ENCODE measurements at regions not wholly inside any gene's neighbourhood (a gene's known extent, or its start where the extent isn't known, plus 50 kb on each side); places are given as distances from the start of the nearest gene placed in this dataset.

DNA sequence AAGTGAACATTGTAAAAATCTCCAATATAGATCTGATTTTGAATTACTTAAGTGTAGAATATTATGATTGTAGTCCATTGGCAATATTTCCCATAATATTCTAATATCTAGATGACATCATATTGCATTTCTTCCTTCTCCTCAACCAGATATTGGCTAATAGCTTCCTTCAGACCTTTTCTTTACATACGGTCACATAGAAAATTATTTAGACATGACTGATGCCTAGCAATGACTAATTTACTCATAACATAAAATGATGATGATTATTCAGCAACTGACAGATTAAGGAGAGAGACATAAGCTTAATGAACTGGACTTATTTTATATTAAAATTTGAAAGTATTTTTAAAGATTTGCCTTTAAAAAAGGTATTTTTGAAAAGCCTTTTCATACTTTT lies 1287.6 kb downstream of the STIM2 start:
- H3K4me1 Mint-ChIP-seq = no peaks in the 10 kb centered on the region
- no peaks in the 10 kb centered on the region for H3K9me3 Mint-ChIP-seq
- H3K4me3 Mint-ChIP-seq = no peak overlapping the region
- no peaks in the 10 kb centered on the region for H3K36me3 Mint-ChIP-seq
- H3K27me3 Mint-ChIP-seq = no peaks in the 10 kb centered on the region
- ATAC-seq = no peak
- H3K27ac Mint-ChIP-seq = no peak overlapping the region

GRCh38 chr4:28149762-28150161 lies 1289.1 kb downstream of the STIM2 start:
- no peaks in the 10 kb centered on the region for H3K36me3 Mint-ChIP-seq
- no peak overlapping the region for H3K27ac Mint-ChIP-seq
- no peak for ATAC-seq
- H3K4me1 Mint-ChIP-seq = no peaks in the 10 kb centered on the region
- no peak overlapping the region for H3K4me3 Mint-ChIP-seq
- no peaks in the 10 kb centered on the region for H3K9me3 Mint-ChIP-seq
- no peaks in the 10 kb centered on the region for H3K27me3 Mint-ChIP-seq

GRCh38 chr4:28151314-28151713 lies 1290.7 kb downstream of the STIM2 start:
- no peak for ATAC-seq
- Mint-ChIP-seq H3K9me3 (peaks cover 4% of the 10 kb centered on the region), H3K27me3 (no peaks in the 10 kb centered on the region), H3K36me3 (no peaks in the 10 kb centered on the region), H3K4me3 (no peak overlapping the region), H3K27ac (no peak overlapping the region), H3K4me1 (no peaks in the 10 kb centered on the region)

DNA sequence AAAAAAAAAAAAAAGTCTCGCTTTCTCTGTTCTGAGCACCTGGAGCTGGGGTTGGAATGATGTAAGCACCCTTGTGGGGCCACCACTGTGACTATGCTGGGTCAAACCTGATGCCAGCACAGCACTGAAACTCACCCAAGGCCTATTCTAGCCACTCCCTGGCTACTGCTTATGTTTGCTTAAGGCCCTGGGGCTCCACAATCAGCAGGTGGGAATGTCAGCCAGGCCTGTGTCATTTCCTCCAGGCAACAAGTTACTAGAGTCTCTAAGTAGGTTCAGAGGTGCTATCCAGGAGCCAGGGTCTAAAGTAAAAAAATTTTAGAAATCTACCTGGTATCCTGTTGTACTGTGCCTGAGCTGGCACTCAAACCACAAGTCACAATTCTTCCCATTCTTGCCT lies 1306.8 kb downstream of the STIM2 start:
- ATAC-seq = no peak
- Mint-ChIP-seq H3K27me3 (no peaks in the 10 kb centered on the region), H3K4me1 (no peaks in the 10 kb centered on the region), H3K9me3 (peaks cover 8% of the 10 kb centered on the region), H3K36me3 (no peaks in the 10 kb centered on the region), H3K4me3 (no peak overlapping the region), H3K27ac (no peak overlapping the region)

DNA sequence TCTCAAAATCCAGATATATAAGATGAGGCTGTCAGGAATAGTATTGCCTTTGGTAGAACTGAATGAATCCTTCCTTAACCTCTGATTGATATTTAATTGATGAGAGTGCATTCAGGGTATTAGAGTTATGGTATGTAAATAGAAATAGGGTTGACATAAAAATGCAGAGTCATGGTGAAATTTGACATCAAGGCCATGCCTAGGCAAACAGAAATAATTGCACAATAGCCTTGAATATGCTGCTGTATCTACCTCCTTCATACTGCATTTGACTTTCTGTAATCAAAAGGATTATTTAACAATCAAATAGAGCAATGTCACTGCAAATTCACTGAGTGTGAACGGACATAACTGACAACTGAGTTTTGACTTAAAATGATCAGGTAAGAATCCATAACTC lies 1316.3 kb downstream of the STIM2 start:
- H3K4me3 Mint-ChIP-seq = no peak overlapping the region
- ATAC-seq = no peak
- H3K27ac Mint-ChIP-seq = no peak overlapping the region
- peaks cover 2% of the 10 kb centered on the region for H3K9me3 Mint-ChIP-seq
- no peaks in the 10 kb centered on the region for H3K4me1 Mint-ChIP-seq
- no peaks in the 10 kb centered on the region for H3K36me3 Mint-ChIP-seq
- H3K27me3 Mint-ChIP-seq = no peaks in the 10 kb centered on the region

DNA sequence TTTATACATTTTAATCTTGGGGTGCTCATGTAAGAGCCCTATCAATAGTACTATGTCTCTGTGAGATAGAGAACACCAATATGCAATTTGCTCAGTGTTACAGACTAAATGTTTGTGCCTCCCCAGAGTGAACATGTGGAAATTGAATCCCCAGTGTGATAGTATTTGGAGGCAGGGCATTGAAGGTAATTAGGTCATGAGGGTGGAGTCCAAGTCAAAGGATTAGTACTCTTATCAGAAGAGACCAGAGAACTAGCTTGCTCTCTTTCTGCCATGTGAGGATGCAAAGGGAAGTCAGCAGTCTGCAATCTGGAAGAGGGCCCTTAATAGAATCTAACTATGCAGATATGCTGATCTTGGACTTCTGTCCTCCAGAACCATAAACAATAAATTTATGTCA lies 1317.0 kb downstream of the STIM2 start:
- no peak overlapping the region for H3K27ac Mint-ChIP-seq
- H3K4me1 Mint-ChIP-seq = no peaks in the 10 kb centered on the region
- no peak for ATAC-seq
- H3K36me3 Mint-ChIP-seq = no peaks in the 10 kb centered on the region
- H3K27me3 Mint-ChIP-seq = no peaks in the 10 kb centered on the region
- no peak overlapping the region for H3K4me3 Mint-ChIP-seq
- H3K9me3 Mint-ChIP-seq = peaks cover 3% of the 10 kb centered on the region

DNA sequence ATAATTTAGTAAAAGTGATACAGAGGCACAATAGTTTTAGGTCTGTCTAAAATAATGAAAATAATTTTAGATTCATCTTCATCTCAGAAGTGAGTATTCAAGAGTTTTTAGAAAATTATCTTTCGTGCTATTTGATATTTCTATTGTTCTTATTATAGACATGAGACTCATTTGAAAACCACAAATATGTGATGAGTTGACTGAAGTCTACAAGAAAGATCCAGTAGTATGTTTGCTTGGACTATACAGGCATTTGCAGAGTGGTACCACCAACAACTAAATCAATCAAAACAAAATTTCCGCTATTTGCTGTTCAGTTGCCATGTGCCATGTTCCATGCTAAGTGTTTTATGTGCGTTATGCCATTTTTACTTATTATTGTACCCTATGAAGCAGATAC lies 1318.5 kb downstream of the STIM2 start:
- Mint-ChIP-seq H3K9me3 (peaks cover 5% of the 10 kb centered on the region), H3K27me3 (no peaks in the 10 kb centered on the region), H3K4me1 (no peaks in the 10 kb centered on the region), H3K27ac (no peak overlapping the region), H3K4me3 (no peak overlapping the region), H3K36me3 (no peaks in the 10 kb centered on the region)
- no peak for ATAC-seq

DNA sequence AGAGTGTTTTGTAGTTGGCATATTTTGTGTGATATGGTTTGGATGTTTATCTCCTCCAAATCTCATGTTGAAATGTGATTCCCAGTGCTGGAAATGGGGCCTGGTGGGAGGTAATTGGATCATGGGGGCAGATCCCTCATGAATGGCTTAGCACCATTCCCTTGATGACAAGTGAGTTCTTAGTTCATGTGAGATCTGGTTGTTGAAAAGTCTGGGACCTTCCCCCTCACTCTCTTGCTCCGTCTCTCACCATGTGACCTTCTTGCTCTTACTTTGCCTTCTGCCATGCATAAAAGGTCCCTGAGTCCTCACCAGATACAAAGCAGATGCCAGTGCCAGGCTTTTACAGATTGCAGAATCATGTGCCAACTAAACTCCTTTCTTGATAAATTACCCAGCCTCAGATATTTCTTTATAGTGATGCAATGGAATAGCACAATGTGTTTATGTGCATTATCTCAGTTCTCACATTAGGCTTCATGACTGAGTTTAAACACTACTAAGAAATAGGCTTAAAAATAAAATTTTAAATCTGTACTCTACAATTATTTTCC lies 1348.8 kb downstream of the STIM2 start:
- Mint-ChIP-seq H3K9me3 (peaks cover 3% of the 10 kb centered on the region), H3K4me3 (no peak overlapping the region), H3K27ac (no peak overlapping the region), H3K36me3 (no peaks in the 10 kb centered on the region), H3K27me3 (no peaks in the 10 kb centered on the region), H3K4me1 (no peaks in the 10 kb centered on the region)
- ATAC-seq = no peak

DNA sequence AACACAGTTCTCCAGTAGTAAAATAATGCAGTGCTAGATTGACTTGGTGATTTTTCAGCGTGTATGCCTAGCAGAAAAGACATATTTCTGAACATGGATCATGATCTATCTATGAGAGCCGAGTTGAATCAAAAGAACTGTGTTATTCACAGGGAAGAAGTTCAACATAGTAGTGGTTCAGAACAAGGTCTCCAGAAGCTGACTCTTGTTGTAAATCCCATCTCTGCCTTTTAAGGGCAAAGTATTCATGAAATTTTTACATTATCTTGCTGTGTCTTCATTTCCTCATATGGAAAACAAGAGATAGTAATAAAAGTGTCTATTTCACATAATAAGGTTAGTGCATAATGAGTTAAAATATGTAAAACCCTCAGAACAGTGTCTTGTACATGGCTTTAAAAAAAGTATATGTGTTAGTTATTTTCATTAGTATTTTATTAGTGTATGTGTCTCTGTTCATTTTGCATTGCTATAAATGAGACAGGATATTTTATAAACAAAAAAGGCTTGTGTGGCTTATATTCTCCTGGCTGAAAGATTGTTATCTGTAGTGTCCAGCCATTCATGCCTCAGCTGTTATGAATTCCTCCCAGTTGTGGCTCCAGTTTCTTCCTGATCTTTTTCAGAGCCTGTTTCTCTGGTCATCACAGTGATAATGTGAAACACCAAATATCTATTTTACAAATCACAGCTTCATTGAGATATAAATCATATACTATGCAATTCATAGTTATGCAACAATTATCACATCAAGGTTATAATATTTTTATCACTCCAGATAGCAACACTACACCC lies 1351.2 kb downstream of the STIM2 start:
- ATAC-seq = no peak
- H3K27ac Mint-ChIP-seq = no peak overlapping the region
- H3K9me3 Mint-ChIP-seq = peaks cover 3% of the 10 kb centered on the region
- H3K4me1 Mint-ChIP-seq = no peaks in the 10 kb centered on the region
- H3K4me3 Mint-ChIP-seq = no peak overlapping the region
- H3K27me3 Mint-ChIP-seq = no peaks in the 10 kb centered on the region
- no peaks in the 10 kb centered on the region for H3K36me3 Mint-ChIP-seq

DNA sequence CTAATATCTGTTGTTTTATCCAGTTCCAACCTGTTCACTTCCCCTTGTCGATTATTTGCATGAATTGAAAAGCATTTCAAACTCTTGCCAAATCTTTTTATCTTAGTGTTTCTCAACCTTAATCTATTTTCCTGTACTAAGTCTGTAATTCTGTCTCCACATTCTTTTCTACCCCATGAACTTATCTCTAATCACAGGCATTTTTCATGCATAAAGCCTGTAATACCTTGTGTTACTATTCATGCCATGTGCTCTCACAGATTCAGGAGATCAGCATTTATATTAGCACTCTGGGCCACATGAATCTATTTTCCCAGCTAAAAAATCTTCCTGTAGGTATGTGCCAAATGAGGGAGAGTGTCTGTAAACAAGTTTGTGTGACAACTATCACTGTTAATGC lies 1360.9 kb downstream of the STIM2 start:
- Mint-ChIP-seq H3K36me3 (no peaks in the 10 kb centered on the region), H3K4me3 (no peak overlapping the region), H3K27ac (no peak overlapping the region), H3K27me3 (no peaks in the 10 kb centered on the region), H3K4me1 (no peaks in the 10 kb centered on the region), H3K9me3 (no peaks in the 10 kb centered on the region)
- no peak for ATAC-seq

- Mint-ChIP-seq H3K36me3 (no peaks in the 10 kb centered on the region), H3K4me1 (no peaks in the 10 kb centered on the region), H3K27me3 (no peaks in the 10 kb centered on the region), H3K9me3 (no peaks in the 10 kb centered on the region), H3K4me3 (no peak overlapping the region), H3K27ac (no peak overlapping the region)
- no peak for ATAC-seq
Measured at GRCh38 chr4:28225050-28225449, 1364.4 kb downstream of the STIM2 start.

DNA sequence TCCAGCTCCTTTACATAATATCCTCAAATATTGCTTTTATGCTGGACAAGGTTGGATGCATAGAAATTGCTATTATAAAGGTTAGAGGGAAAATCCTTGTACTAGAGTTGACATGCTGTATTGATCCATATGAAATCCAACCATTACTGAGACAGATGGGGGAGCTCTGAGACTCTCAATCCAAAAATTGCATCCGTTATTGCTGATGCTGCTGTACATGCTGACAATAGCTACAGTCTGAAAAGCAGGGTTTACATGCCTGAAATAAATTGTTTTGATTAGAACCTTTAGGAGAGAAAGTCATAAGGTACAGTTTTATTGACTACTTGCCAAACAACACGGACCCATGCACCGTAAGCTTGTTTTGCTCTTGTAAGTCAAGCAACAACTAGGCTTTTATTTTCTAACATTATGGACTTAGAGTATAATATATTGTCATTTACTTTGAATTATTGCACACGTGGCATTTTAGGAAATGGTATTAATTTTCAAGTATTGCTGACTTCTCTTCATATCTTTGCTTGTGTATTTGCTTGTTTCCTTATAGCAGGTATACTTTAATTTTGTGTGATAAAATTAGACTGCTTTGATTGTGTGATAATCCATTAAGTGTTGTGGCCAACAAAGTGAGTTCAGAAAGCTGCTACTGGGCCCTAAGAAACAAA lies 1365.2 kb downstream of the STIM2 start:
- Mint-ChIP-seq H3K9me3 (no peaks in the 10 kb centered on the region), H3K36me3 (no peaks in the 10 kb centered on the region), H3K4me1 (no peaks in the 10 kb centered on the region), H3K27me3 (no peaks in the 10 kb centered on the region), H3K27ac (no peak overlapping the region), H3K4me3 (no peak overlapping the region)
- no peak for ATAC-seq

- Mint-ChIP-seq H3K27ac (no peak overlapping the region), H3K27me3 (no peaks in the 10 kb centered on the region), H3K4me3 (no peak overlapping the region), H3K36me3 (no peaks in the 10 kb centered on the region), H3K4me1 (no peaks in the 10 kb centered on the region), H3K9me3 (no peaks in the 10 kb centered on the region)
- ATAC-seq = no peak
Measured at GRCh38 chr4:28226962-28227361, 1366.3 kb downstream of the STIM2 start.

GRCh38 chr4:28227764-28228163 lies 1367.1 kb downstream of the STIM2 start:
- H3K27ac Mint-ChIP-seq = no peak overlapping the region
- H3K36me3 Mint-ChIP-seq = no peaks in the 10 kb centered on the region
- no peaks in the 10 kb centered on the region for H3K27me3 Mint-ChIP-seq
- H3K9me3 Mint-ChIP-seq = no peaks in the 10 kb centered on the region
- no peak for ATAC-seq
- H3K4me3 Mint-ChIP-seq = no peak overlapping the region
- H3K4me1 Mint-ChIP-seq = no peaks in the 10 kb centered on the region

- no peak for ATAC-seq
- no peaks in the 10 kb centered on the region for H3K9me3 Mint-ChIP-seq
- H3K36me3 Mint-ChIP-seq = no peaks in the 10 kb centered on the region
- H3K4me1 Mint-ChIP-seq = no peaks in the 10 kb centered on the region
- H3K4me3 Mint-ChIP-seq = no peak overlapping the region
- H3K27me3 Mint-ChIP-seq = no peaks in the 10 kb centered on the region
- no peak overlapping the region for H3K27ac Mint-ChIP-seq
Measured at GRCh38 chr4:28228561-28229491, 1368.2 kb downstream of the STIM2 start.

Data from stimulated activated memory B cell treated with anti-CD40 and anti-IgM and Interleukin-4, amounts not matched to agents 10 μg/mL and 1 μg/mL and 100 μg/mL, for 72 hours (primary cell).